ENCODE measurements at regions not wholly inside any gene's neighbourhood (a gene's known extent, or its start where the extent isn't known, plus 50 kb on each side); places are given as distances from the start of the nearest gene placed in this dataset.

- no peak overlapping the region for H3K4me3 ChIP-seq (ENCODE audit: low read length in 2 of 2)
- H3K4me1 ChIP-seq (ENCODE audit: control insufficient read depth, insufficient read depth, low read length), result no peaks in the 10 kb centered on the region
- H3K9ac ChIP-seq (ENCODE audit: low read length in 2 of 2), result no peak overlapping the region
- H3K36me3 ChIP-seq (ENCODE audit: control insufficient read depth in 2 of 2, insufficient read depth in 2 of 2, low read length in 2 of 2), result no peaks in the 10 kb centered on the region
- no peaks in the 10 kb centered on the region for H3K27me3 ChIP-seq (ENCODE audit: control insufficient read depth in 1 of 2, insufficient read depth in 2 of 2, low read length in 2 of 2)
- no peak overlapping the region for H3K27ac ChIP-seq (ENCODE audit: low read length)
- peaks cover 3 to 4% of the 10 kb centered on the region in 2 donors for H3K9me3 ChIP-seq (ENCODE audit: control insufficient read depth in 2 of 2, low read length in 2 of 2)
Observed at GRCh38 chr10:43013065-43013464, 63.8 kb upstream of the RET start.

GRCh38 chr10:43024524-43024923 is 52.3 kb upstream of the RET start:
- no peaks in the 10 kb centered on the region for H3K36me3 ChIP-seq (ENCODE audit: control insufficient read depth in 2 of 2, insufficient read depth in 2 of 2, low read length in 2 of 2)
- no peak overlapping the region for H3K9ac ChIP-seq (ENCODE audit: low read length in 2 of 2)
- peaks cover 0 to 15% of the 10 kb centered on the region in 2 donors for H3K27me3 ChIP-seq (ENCODE audit: control insufficient read depth in 1 of 2, insufficient read depth in 2 of 2, low read length in 2 of 2)
- H3K4me1 ChIP-seq (ENCODE audit: control insufficient read depth, insufficient read depth, low read length), result peaks cover 3% of the 10 kb centered on the region
- H3K27ac ChIP-seq (ENCODE audit: low read length), result no peak overlapping the region
- no peaks in the 10 kb centered on the region for H3K9me3 ChIP-seq (ENCODE audit: control insufficient read depth in 2 of 2, low read length in 2 of 2)
- no peak overlapping the region for H3K4me3 ChIP-seq (ENCODE audit: low read length in 2 of 2)

- H3K27me3 ChIP-seq (ENCODE audit: control insufficient read depth in 1 of 2, insufficient read depth in 2 of 2, low read length in 2 of 2), result peaks cover 0 to 15% of the 10 kb centered on the region in 2 donors
- H3K27ac ChIP-seq (ENCODE audit: low read length), result no peak overlapping the region
- no peak overlapping the region for H3K4me3 ChIP-seq (ENCODE audit: low read length in 2 of 2)
- peaks cover 3% of the 10 kb centered on the region for H3K4me1 ChIP-seq (ENCODE audit: control insufficient read depth, insufficient read depth, low read length)
- H3K36me3 ChIP-seq (ENCODE audit: control insufficient read depth in 2 of 2, insufficient read depth in 2 of 2, low read length in 2 of 2), result no peaks in the 10 kb centered on the region
- no peak overlapping the region for H3K9ac ChIP-seq (ENCODE audit: low read length in 2 of 2)
- H3K9me3 ChIP-seq (ENCODE audit: control insufficient read depth in 2 of 2, low read length in 2 of 2), result no peaks in the 10 kb centered on the region
Observed at GRCh38 chr10:43024942-43025700, 51.7 kb upstream of the RET start.

- Histone ChIP-seq H3K4me1 (ENCODE audit: control insufficient read depth, insufficient read depth, low read length) (peaks cover 3% of the 10 kb centered on the region), H3K36me3 (ENCODE audit: control insufficient read depth in 2 of 2, insufficient read depth in 2 of 2, low read length in 2 of 2) (no peaks in the 10 kb centered on the region), H3K27ac (ENCODE audit: low read length) (no peak overlapping the region), H3K4me3 (ENCODE audit: low read length in 2 of 2) (no peak overlapping the region), H3K27me3 (ENCODE audit: control insufficient read depth in 1 of 2, insufficient read depth in 2 of 2, low read length in 2 of 2) (peaks cover 0 to 15% of the 10 kb centered on the region in 2 donors), H3K9ac (ENCODE audit: low read length in 2 of 2) (no peak overlapping the region), H3K9me3 (ENCODE audit: control insufficient read depth in 2 of 2, low read length in 2 of 2) (no peaks in the 10 kb centered on the region)
Observed at GRCh38 chr10:43026039-43026973, 50.6 kb upstream of the RET start.

Measured in stomach smooth muscle (tissue), 2 donors.